GM12878 (cell line): ENCODE measurements at regions not wholly inside any gene's neighbourhood (a gene's known extent, or its start where the extent isn't known, plus 50 kb on each side); places are given as distances from the start of the nearest gene placed in this dataset.

Experiments used
- ATAC-seq: fragments of 200-7000 bp; cut with Tn5 transposase; 3 replicates; pipeline ENCODE4 v1.9.1; 2020; ENCODE audit warnings: mild to moderate bottlenecking, moderate library complexity
- BruUV-seq: library from RNA; stranded (reverse); fragments of 400-500 nt; replicated peaks from 2 replicates; lab custom pipeline; 2021; lab: Mats Ljungman, UMichigan
- CTCF ChIA-PET: fragments of 300-600 bp; sonication (Branson Sonifier 250); formaldehyde crosslinking; extraction: SDS; loops from one replicate; lab custom pipeline; 2021; ENCODE audit warnings: inconsistent platforms; lab: Yijun Ruan, JAX
- POLR2A ChIA-PET: fragments of 350-600 bp; formaldehyde crosslinking; extraction: SDS; loops from one replicate; lab custom pipeline; 2021; ENCODE audit warnings: inconsistent platforms; lab: Charles Lee
- RAD21 ChIA-PET: fragments of 300-600 bp; sonication (Branson Sonifier 250); formaldehyde crosslinking; loops from one replicate; lab custom pipeline; 2023; ENCODE audit warnings: antibody characterized with exemption; ENCODE audit not compliant: unreplicated experiment; lab: Charles Lee
- SMC1A ChIA-PET: fragments of 300-600 bp; sonication (Branson Sonifier 250); formaldehyde crosslinking; loops from one replicate; lab custom pipeline; 2023; ENCODE audit not compliant: unreplicated experiment, uncharacterized antibody; lab: Charles Lee
- DNase-seq: peaks from one replicate; pipeline ENCODE4 v3.0.0-alpha.2; 2011; ENCODE audit warnings: low read depth, low spot score
- FAIRE-seq: peaks from 3 replicates; lab custom pipeline; 2011; peaks lifted over from hg19 to GRCh38; lab: Jason Lieb, UNC
- H2AFZ ChIP-seq: 2 replicates; pipeline ENCODE4 v1.6.0; 2011; ENCODE audit warnings: low read depth, low read length, control low read depth; ENCODE audit not compliant: control insufficient read depth
- H3K27ac ChIP-seq: 2 replicates; pipeline ENCODE4 v1.5.1; 2011; ENCODE audit warnings: control low read depth; ENCODE audit not compliant: control insufficient read depth, insufficient read depth
- H3K27me3 ChIP-seq, 2 experiments: replicated peaks in 1 of 2; 2 replicates each; pipeline versions ENCODE4 v1.6.0 to v1.6.1; 2011; ENCODE audit warnings: low read length in 1 of 2; ENCODE audit not compliant: control insufficient read depth in 2 of 2, insufficient read depth in 2 of 2
- H3K36me3 ChIP-seq, 2 experiments: 2 replicates each; pipeline ENCODE4 v1.5.1; 2011; ENCODE audit warnings: low read length in 1 of 2; ENCODE audit not compliant: control insufficient read depth in 2 of 2, insufficient read depth in 2 of 2
- H3K4me1 ChIP-seq: 2 replicates; pipeline ENCODE4 v1.6.1; 2011; ENCODE audit warnings: mild to moderate bottlenecking, low read length, moderate library complexity, mixed read lengths; ENCODE audit not compliant: control insufficient read depth, insufficient read depth
- H3K4me2 ChIP-seq: 2 replicates; pipeline ENCODE4 v1.6.0; 2011; ENCODE audit warnings: control low read depth; ENCODE audit not compliant: control insufficient read depth, insufficient read depth
- H3K4me3 ChIP-seq: fragments of 200-600 bp; sonication (generic); 2 replicates; pipeline ENCODE4 v1.5.1; 2016
- H3K79me2 ChIP-seq: 2 replicates; pipeline ENCODE4 v1.6.0; 2011; ENCODE audit warnings: low read length; ENCODE audit not compliant: control insufficient read depth, insufficient read depth
- H3K9ac ChIP-seq: 2 replicates; pipeline ENCODE4 v1.8.0; 2011; ENCODE audit warnings: low read length, control low read depth, mixed read lengths; ENCODE audit not compliant: control insufficient read depth, insufficient read depth
- H3K9me3 ChIP-seq: replicated peaks from 3 replicates; pipeline ENCODE4 v1.5.1; 2011; ENCODE audit warnings: mild to moderate bottlenecking, low read length; ENCODE audit not compliant: control insufficient read depth, insufficient read depth
- H4K20me1 ChIP-seq: 2 replicates; pipeline ENCODE4 v1.6.0; 2011; ENCODE audit not compliant: control insufficient read depth, insufficient read depth
- EED ChIP-seq: sonication (generic); IDR thresholded peaks from 2 replicates; pipeline ENCODE4 v1.6.1; 2016; ENCODE audit warnings: antibody characterized with exemption, low read depth
- MEF2A ChIP-seq: IDR thresholded peaks from 2 replicates; pipeline ENCODE4 v1.6.1; 2011; ENCODE audit warnings: low read depth, mild to moderate bottlenecking, low read length, moderate library complexity; ENCODE audit not compliant: insufficient read depth
- MLLT1 ChIP-seq: fragments of 450-650 bp; IDR thresholded peaks from 2 replicates; pipeline ENCODE4 v1.6.1; 2016; ENCODE audit warnings: mild to moderate bottlenecking
- POLR2AphosphoS2 ChIP-seq: IDR thresholded peaks from 2 replicates; pipeline ENCODE4 v1.6.1; 2011; ENCODE audit warnings: low read depth, mild to moderate bottlenecking, low read length, improper control_type of control experiment, moderate library complexity
- POLR2AphosphoS5 ChIP-seq: IDR thresholded peaks from 2 replicates; pipeline ENCODE4 v1.6.1; 2011; ENCODE audit warnings: mild to moderate bottlenecking, low read length, inconsistent platforms
- TCF3 ChIP-seq: IDR thresholded peaks from 2 replicates; pipeline ENCODE4 v1.6.1; 2012; ENCODE audit warnings: low read depth, mild to moderate bottlenecking, low read length, borderline replicate concordance; ENCODE audit not compliant: insufficient read depth
- USF2 ChIP-seq: IDR thresholded peaks from 2 replicates; pipeline ENCODE4 v1.6.1; 2011; ENCODE audit warnings: low read depth, low read length, improper control_type of control experiment, borderline replicate concordance
- WGBS: methylation state at CpG from one replicate; pipeline ENCODE4 v1.1.6; 2016; ENCODE audit warnings: low lambda C conversion rate; ENCODE audit not compliant: insufficient replicate concordance, insufficient coverage; ENCODE audit errors: missing lambda C conversion rate; 5-methylcytosine and 5-hydroxymethylcytosine counted together
- in situ Hi-C: fragments of 300-500 bp; cut with MboI; formaldehyde crosslinking; loops from 9 replicates; pipeline ENCODE4 v1.14.3; 2018; ENCODE audit warnings: mixed read lengths
- intact Hi-C: fragments of 100-400 bp; cut with micrococcal nuclease; formaldehyde crosslinking; loops from one replicate; pipeline ENCODE4 v1.14.2; 2022; ENCODE audit not compliant: unreplicated experiment
- TF ChIP-seq, protein P1 (sequence below), 3 experiments: IDR thresholded peaks in 2 of 3; conservative IDR thresholded peaks in 1 of 3; 2 replicates each; pipeline ENCODE4 v1.5.1; 2011; ENCODE audit warnings: low read depth in 3 of 3, low read length in 3 of 3, mild to moderate bottlenecking in 3 of 3, control low read depth in 2 of 3, moderate library complexity in 2 of 3, inconsistent platforms in 1 of 3, mixed read lengths in 1 of 3; ENCODE audit not compliant: control insufficient read depth in 2 of 3, insufficient read depth in 1 of 3; ENCODE audit errors: extremely low read depth in 1 of 3
- TF ChIP-seq, protein P2 (sequence below): fragments of 150-350 bp; IDR thresholded peaks from 2 replicates; pipeline ENCODE4 v1.6.1; 2014; ENCODE audit warnings: mild to moderate bottlenecking, low read depth, low read length

DNA sequence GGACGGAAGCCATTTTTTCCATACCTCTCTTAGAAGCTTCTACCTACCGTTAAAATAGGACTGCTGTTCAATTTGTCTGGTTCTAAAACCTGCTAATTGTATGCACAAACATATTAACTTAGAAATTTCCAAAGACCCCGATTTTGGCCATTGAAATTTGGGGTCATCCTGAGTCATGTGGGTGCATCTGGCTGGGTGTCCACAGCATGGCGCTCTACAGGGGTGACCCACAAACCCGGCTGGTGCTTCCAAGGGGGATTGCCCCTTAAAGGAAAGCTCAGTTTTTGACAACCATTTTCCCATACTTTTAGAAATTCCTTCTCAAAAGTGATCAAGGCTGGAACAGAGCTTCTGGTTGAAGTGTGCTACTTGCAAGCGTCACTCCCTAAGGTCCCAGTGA is 83.9 kb upstream of the EIF5 start (continued):
- TF ChIP-seq POLR2AphosphoS5 (no peak), MEF2A (no peak), USF2 (no peak)
- TF ChIP-seq, protein P1, sequence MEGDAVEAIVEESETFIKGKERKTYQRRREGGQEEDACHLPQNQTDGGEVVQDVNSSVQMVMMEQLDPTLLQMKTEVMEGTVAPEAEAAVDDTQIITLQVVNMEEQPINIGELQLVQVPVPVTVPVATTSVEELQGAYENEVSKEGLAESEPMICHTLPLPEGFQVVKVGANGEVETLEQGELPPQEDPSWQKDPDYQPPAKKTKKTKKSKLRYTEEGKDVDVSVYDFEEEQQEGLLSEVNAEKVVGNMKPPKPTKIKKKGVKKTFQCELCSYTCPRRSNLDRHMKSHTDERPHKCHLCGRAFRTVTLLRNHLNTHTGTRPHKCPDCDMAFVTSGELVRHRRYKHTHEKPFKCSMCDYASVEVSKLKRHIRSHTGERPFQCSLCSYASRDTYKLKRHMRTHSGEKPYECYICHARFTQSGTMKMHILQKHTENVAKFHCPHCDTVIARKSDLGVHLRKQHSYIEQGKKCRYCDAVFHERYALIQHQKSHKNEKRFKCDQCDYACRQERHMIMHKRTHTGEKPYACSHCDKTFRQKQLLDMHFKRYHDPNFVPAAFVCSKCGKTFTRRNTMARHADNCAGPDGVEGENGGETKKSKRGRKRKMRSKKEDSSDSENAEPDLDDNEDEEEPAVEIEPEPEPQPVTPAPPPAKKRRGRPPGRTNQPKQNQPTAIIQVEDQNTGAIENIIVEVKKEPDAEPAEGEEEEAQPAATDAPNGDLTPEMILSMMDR (IDR thresholded peaks at IDR 0.05 in 2 of 3, conservative IDR thresholded peaks at IDR 0.05 in 1 of 3; ENCODE audit: control insufficient read depth in 2 of 3, extremely low read depth in 1 of 3, insufficient read depth in 1 of 3, low read depth in 3 of 3, low read length in 3 of 3) = no peak
- TF ChIP-seq, protein P2, sequence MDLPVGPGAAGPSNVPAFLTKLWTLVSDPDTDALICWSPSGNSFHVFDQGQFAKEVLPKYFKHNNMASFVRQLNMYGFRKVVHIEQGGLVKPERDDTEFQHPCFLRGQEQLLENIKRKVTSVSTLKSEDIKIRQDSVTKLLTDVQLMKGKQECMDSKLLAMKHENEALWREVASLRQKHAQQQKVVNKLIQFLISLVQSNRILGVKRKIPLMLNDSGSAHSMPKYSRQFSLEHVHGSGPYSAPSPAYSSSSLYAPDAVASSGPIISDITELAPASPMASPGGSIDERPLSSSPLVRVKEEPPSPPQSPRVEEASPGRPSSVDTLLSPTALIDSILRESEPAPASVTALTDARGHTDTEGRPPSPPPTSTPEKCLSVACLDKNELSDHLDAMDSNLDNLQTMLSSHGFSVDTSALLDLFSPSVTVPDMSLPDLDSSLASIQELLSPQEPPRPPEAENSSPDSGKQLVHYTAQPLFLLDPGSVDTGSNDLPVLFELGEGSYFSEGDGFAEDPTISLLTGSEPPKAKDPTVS = no peak

- ChIA-PET POLR2A (interaction anchor here (0.6 kb wide), 1 partner anchor 235 kb away, joined by 3 read pairs; no protein-coding TSS in a partner anchor), RAD21 (no interaction called here), CTCF (no interaction called here), SMC1A (no interaction called here)
- H3K4me1 ChIP-seq = no peaks in the 10 kb centered on the region
- no peak overlapping the region for H3K27ac ChIP-seq
- 69% methylated on average over 3 of the region's 3 CpGs for WGBS
- no peaks in the 10 kb centered on the region for H4K20me1 ChIP-seq
- peaks cover 1% of the 10 kb centered on the region; the same call in 2 of the 3 replicates for H3K9me3 ChIP-seq
- ATAC-seq (no peak), DNase-seq (no peak), FAIRE-seq (no peak)
- no peak overlapping the region for H3K4me3 ChIP-seq
- H3K36me3 ChIP-seq = no peaks in the 10 kb centered on the region
- no peak overlapping the region for H2AFZ ChIP-seq
- intact Hi-C loops = no loop called here
- no peak overlapping the region for H3K9ac ChIP-seq
- BruUV-seq = no TSS peak
- TF ChIP-seq TCF3 (no peak), MLLT1 (no peak), POLR2AphosphoS2 (no peak), EED (no peak)
- no peaks in the 10 kb centered on the region for H3K79me2 ChIP-seq
- H3K27me3 ChIP-seq = no peaks in the 10 kb centered on the region
- no peak overlapping the region for H3K4me2 ChIP-seq
- in situ Hi-C loops = no loop called here
Measured at GRCh38 chr14:103250874-103251273, 83.2 kb upstream of the EIF5 start.
